ENCODE measurements at regions not wholly inside any gene's neighbourhood (a gene's known extent, or its start where the extent isn't known, plus 50 kb on each side); places are given as distances from the start of the nearest gene placed in this dataset.

DNA sequence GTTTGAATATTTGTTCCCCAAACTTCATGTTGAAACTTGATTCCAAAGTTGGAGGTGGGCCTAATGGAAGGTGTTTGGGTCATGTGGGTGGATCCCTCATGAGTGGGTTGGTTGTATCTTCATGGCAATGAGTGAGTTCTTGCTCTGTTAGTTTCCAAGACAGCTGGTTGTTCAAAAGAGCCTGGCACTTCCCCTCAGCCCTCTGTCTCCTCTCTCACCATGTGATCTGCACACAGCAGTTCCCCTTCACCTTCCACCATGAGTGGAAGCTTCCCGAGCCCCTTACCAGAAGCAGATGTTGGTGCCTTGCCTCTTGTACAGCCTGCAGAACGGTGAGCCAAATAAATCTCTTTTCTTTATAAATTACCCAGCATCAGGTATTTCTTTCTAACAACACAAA is 327.1 kb upstream of the SLCO3A1 start:
- Histone ChIP-seq H3K4me3 (replicated peaks; ENCODE audit: low read depth, low read length) (no peak overlapping the region), H3K36me3 (ENCODE audit: control insufficient read depth, insufficient read depth, low read length) (no peaks in the 10 kb centered on the region), H3K27me3 (replicated peaks; ENCODE audit: control insufficient read depth, insufficient read depth, low read length) (no peaks in the 10 kb centered on the region)
- no peak for DNase-seq (ENCODE audit: extremely low read depth, insufficient read length)
- TF ChIP-seq, protein P1, sequence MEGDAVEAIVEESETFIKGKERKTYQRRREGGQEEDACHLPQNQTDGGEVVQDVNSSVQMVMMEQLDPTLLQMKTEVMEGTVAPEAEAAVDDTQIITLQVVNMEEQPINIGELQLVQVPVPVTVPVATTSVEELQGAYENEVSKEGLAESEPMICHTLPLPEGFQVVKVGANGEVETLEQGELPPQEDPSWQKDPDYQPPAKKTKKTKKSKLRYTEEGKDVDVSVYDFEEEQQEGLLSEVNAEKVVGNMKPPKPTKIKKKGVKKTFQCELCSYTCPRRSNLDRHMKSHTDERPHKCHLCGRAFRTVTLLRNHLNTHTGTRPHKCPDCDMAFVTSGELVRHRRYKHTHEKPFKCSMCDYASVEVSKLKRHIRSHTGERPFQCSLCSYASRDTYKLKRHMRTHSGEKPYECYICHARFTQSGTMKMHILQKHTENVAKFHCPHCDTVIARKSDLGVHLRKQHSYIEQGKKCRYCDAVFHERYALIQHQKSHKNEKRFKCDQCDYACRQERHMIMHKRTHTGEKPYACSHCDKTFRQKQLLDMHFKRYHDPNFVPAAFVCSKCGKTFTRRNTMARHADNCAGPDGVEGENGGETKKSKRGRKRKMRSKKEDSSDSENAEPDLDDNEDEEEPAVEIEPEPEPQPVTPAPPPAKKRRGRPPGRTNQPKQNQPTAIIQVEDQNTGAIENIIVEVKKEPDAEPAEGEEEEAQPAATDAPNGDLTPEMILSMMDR (IDR thresholded peaks at IDR 0.05; ENCODE audit: insufficient read depth, low read length, poor library complexity, severe bottlenecking) = no peak

DNA sequence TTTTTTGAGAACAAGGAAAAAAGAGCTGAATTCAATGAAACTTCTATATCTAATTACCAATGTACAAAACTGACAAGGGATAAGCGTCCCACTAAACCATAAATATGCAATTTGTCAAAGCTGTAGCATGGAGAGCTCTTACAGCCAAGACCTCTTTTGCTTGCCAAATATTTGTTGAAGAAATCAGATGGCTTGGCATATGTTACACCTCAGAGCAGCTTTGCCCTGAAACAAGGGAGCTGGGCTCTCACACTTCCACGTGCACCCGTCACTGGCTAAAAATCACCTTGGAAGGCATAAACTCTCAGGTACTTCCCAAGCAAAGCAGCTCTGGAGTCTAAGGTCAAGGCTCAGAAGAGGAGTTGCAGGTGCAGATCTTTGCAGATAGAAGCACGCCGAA is 324.7 kb upstream of the SLCO3A1 start:
- no peaks in the 10 kb centered on the region; the same call in 1 of the 2 replicates for H3K27me3 ChIP-seq (replicated peaks; ENCODE audit: control insufficient read depth, insufficient read depth, low read length)
- TF ChIP-seq, protein P1 (IDR thresholded peaks at IDR 0.05; ENCODE audit: insufficient read depth, low read length, poor library complexity, severe bottlenecking) = no peak
- no peaks in the 10 kb centered on the region for H3K36me3 ChIP-seq (ENCODE audit: control insufficient read depth, insufficient read depth, low read length)
- no peak for DNase-seq (ENCODE audit: extremely low read depth, insufficient read length)
- H3K4me3 ChIP-seq (replicated peaks; ENCODE audit: low read depth, low read length) = no peak overlapping the region

DNA sequence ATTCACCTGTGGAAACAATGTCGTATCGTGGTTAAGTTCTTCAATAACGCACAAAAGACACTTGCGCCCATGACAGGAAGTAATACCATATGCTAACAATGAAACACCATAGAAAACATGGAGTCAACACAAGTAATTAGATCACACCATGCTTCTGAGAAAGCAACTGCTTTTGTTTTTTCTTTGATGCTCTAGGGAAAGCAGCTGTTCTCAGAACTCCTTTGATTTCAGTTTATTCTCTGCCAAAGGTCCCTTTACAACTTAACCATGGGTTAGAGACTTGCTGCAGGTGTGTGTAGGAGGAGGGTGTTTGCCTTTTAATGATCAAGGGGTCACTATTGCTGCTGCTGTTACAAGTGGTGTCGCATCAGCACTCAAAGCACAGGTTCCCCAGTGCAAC is 324.0 kb upstream of the SLCO3A1 start:
- no peaks in the 10 kb centered on the region; the same call in 1 of the 2 replicates for H3K27me3 ChIP-seq (replicated peaks; ENCODE audit: control insufficient read depth, insufficient read depth, low read length)
- TF ChIP-seq, protein P1 (IDR thresholded peaks at IDR 0.05; ENCODE audit: insufficient read depth, low read length, poor library complexity, severe bottlenecking) = no peak
- no peak overlapping the region for H3K4me3 ChIP-seq (replicated peaks; ENCODE audit: low read depth, low read length)
- H3K36me3 ChIP-seq (ENCODE audit: control insufficient read depth, insufficient read depth, low read length) = no peaks in the 10 kb centered on the region
- no peak for DNase-seq (ENCODE audit: extremely low read depth, insufficient read length)

DNA sequence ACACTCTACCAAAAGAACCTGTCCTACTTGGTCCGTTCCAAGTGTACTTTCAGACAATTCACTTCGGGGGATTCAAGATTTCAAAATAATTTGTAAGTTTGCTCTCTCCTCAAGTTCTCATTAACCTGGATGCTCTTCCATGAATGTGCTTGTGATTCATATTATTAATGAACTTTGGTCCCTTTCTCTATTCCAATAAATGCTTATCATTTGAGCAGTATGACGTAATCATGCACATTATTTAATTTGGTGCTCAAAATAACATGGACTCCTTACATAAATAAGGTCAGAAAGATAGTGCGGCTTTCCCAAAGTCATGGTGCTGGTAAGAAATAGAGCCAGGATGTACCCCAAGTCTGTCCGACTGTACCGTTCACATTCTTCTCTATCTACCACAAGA is 323.2 kb upstream of the SLCO3A1 start:
- no peaks in the 10 kb centered on the region; the same call in 1 of the 2 replicates for H3K27me3 ChIP-seq (replicated peaks; ENCODE audit: control insufficient read depth, insufficient read depth, low read length)
- H3K4me3 ChIP-seq (replicated peaks; ENCODE audit: low read depth, low read length) = no peak overlapping the region
- no peak for DNase-seq (ENCODE audit: extremely low read depth, insufficient read length)
- TF ChIP-seq, protein P1 (IDR thresholded peaks at IDR 0.05; ENCODE audit: insufficient read depth, low read length, poor library complexity, severe bottlenecking) = no peak
- no peaks in the 10 kb centered on the region for H3K36me3 ChIP-seq (ENCODE audit: control insufficient read depth, insufficient read depth, low read length)

DNA sequence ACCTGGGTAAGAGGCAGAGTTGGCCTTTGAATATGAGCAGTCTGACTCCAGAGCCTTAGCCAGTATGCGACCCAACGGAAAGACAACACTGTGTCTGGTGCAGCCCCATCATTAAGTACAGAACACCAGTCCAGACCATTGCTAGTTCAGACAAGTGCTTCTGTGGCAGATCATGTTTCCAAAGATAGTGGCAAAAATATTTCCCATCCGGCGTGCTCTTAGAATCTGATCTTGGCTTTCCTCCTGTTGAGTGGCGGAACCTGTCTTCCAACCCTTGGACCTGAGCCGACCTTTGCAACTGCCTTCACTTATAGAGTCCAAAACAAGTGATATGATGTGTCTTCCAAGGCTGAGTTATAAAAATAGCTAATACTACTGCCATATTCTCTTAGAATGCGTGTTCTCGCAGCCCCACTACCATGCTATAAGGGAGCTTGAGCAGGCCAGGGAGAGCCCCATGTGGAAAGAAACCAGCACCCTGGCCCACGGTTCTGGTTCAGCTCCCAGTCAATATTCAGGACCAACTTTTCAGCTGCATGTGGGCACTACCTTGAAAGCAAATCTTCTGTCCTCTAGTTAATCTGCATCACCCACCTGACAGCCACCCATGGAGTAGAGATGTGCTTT is 322.4 kb upstream of the SLCO3A1 start:
- H3K36me3 ChIP-seq (ENCODE audit: control insufficient read depth, insufficient read depth, low read length) = no peaks in the 10 kb centered on the region
- DNase-seq (ENCODE audit: extremely low read depth, insufficient read length) = no peak
- TF ChIP-seq, protein P1 (IDR thresholded peaks at IDR 0.05; ENCODE audit: insufficient read depth, low read length, poor library complexity, severe bottlenecking) = no peak
- H3K27me3 ChIP-seq (replicated peaks; ENCODE audit: control insufficient read depth, insufficient read depth, low read length) = no peaks in the 10 kb centered on the region; the same call in 1 of the 2 replicates
- no peak overlapping the region for H3K4me3 ChIP-seq (replicated peaks; ENCODE audit: low read depth, low read length)

DNA sequence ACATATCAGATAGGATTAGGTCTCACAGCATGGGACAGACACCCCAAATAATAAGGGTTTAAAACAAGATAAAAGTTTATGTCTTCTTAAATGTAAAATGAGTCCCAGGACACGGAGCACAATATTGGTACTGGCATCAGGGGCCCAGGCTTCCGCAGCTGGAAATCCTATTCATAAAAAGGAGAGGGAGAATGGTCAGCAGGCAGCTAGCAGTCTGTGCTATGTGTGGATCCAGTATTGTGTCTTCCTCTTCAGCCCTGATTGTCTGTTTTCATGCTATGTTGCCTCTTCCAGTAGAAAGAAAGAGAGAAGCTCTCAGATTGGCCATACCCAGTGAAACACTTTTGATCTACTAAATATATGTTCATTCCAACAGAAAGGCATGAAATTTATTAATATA is 319.3 kb upstream of the SLCO3A1 start:
- Histone ChIP-seq H3K36me3 (ENCODE audit: control insufficient read depth, insufficient read depth, low read length) (no peaks in the 10 kb centered on the region), H3K27me3 (replicated peaks; ENCODE audit: control insufficient read depth, insufficient read depth, low read length) (no peaks in the 10 kb centered on the region; the same call in 1 of the 2 replicates), H3K4me3 (replicated peaks; ENCODE audit: low read depth, low read length) (no peak overlapping the region)
- DNase-seq (ENCODE audit: extremely low read depth, insufficient read length) = no peak
- TF ChIP-seq, protein P1 (IDR thresholded peaks at IDR 0.05; ENCODE audit: insufficient read depth, low read length, poor library complexity, severe bottlenecking) = no peak

All from GM06990 (cell line).